ENCODE measurements at regions not wholly inside any gene's neighbourhood (a gene's known extent, or its start where the extent isn't known, plus 50 kb on each side); places are given as distances from the start of the nearest gene placed in this dataset.

DNA sequence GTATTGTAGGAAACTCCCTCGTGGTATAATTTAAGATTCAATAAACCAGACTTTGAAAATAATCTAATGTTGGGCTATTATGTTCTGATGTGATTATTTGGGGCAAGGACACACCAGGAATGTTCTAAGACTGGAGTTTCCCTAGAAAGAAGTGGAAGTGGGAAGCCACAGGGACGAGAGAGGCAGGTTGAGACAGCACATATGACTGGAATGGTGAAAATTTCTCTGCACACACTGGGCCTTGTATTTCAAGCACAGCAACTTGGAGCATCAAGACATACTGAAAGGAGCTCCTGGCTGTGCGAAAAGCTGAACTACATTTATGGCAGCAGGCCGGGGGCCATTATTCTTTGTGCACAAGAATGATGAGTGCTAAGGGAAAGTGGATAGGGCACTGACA, 98.2 kb downstream of the CETN3 start:
- Histone ChIP-seq H3F3A (ENCODE audit: insufficient read depth) (no peaks in the 10 kb centered on the region), H3K4me3 (no peak overlapping the region), H3K9me3 (ENCODE audit: low read depth) (no peaks in the 10 kb centered on the region), H3K9me2 (ENCODE audit: insufficient read depth) (no peaks in the 10 kb centered on the region), H3K36me3 (ENCODE audit: low read depth) (no peaks in the 10 kb centered on the region), H3K79me2 (ENCODE audit: insufficient read depth) (no peaks in the 10 kb centered on the region), H3K4me2 (ENCODE audit: unreplicated experiment) (no peak overlapping the region), H3K27me3 (replicated peaks; ENCODE audit: insufficient read depth) (no peaks in the 10 kb centered on the region), H4K20me1 (ENCODE audit: insufficient read depth) (no peaks in the 10 kb centered on the region), H3K9ac (no peak overlapping the region), H3K4me1 (ENCODE audit: insufficient read depth) (no peaks in the 10 kb centered on the region), H3K27ac (no peak overlapping the region), H2AFZ (no peak overlapping the region)
- no peak for TF ChIP-seq EZH2phosphoT487 (IDR thresholded peaks at IDR 0.05; ENCODE audit: insufficient read depth, low read depth)
- TF ChIP-seq EZH2 (IDR thresholded peaks at IDR 0.05; ENCODE audit: insufficient read depth, poor library complexity, severe bottlenecking): no peak
- no peak for DNase-seq
- in situ Hi-C loops (cut with MboI): no loop called here
- 21 to 22% methylated on average over 4 of the region's 4 CpGs for WGBS, 2 experiments (ENCODE audit: low coverage in 1 of 2, low lambda C conversion rate in 2 of 2, missing lambda C conversion rate in 2 of 2)

DNA sequence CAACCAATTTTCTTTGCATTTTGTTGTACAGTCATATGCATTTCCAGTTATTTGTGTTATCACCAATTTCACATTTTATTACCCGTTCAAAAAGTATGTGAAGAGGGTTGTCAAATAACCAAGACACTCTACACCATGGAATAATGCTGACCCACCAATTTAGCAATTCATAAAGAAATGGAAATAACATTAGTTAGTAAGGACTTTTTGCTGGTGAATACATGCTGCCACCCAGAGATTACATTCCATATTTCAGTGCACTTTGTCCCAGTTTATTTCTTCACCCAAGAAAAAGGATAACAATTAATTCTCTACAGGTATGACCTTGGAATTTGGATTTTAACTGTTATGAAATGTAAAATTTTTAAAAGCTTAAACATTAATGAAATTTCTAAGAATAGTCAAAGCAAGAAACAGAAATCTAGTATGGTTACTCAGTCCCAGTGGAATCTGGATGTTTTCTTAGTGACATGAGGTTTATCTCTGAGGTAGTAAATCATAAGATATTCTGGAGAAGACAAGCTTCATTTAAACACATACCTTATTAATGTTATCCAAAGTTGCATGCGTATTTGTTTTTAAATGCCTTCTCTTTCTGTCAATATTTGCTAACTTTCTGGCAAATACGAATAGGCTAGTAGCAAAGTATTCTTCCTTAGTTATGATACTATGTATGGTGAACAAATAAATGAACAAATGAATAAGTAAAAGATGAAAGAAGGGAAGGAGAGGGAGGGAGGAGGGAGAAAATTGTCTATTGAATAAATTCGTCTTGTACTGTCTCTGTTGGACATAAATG, 100.6 kb downstream of the CETN3 start:
- Histone ChIP-seq H3K27ac (no peak overlapping the region), H3K4me1 (ENCODE audit: insufficient read depth) (no peaks in the 10 kb centered on the region), H3K27me3 (replicated peaks; ENCODE audit: insufficient read depth) (no peaks in the 10 kb centered on the region), H4K20me1 (ENCODE audit: insufficient read depth) (no peaks in the 10 kb centered on the region), H3K9me3 (ENCODE audit: low read depth) (no peaks in the 10 kb centered on the region), H3K9me2 (ENCODE audit: insufficient read depth) (no peaks in the 10 kb centered on the region), H3K36me3 (ENCODE audit: low read depth) (no peaks in the 10 kb centered on the region), H3F3A (ENCODE audit: insufficient read depth) (no peaks in the 10 kb centered on the region), H2AFZ (no peak overlapping the region), H3K79me2 (ENCODE audit: insufficient read depth) (no peaks in the 10 kb centered on the region), H3K9ac (no peak overlapping the region), H3K4me3 (no peak overlapping the region), H3K4me2 (ENCODE audit: unreplicated experiment) (no peak overlapping the region)
- no peak for DNase-seq
- WGBS, 2 experiments (ENCODE audit: low coverage in 1 of 2, low lambda C conversion rate in 2 of 2, missing lambda C conversion rate in 2 of 2): 44 to 46% methylated on average over 4 of the region's 4 CpGs
- no peak for TF ChIP-seq EZH2phosphoT487 (IDR thresholded peaks at IDR 0.05; ENCODE audit: insufficient read depth, low read depth)
- no peak for TF ChIP-seq EZH2 (IDR thresholded peaks at IDR 0.05; ENCODE audit: insufficient read depth, poor library complexity, severe bottlenecking)
- in situ Hi-C loops (cut with MboI): no loop called here

DNA sequence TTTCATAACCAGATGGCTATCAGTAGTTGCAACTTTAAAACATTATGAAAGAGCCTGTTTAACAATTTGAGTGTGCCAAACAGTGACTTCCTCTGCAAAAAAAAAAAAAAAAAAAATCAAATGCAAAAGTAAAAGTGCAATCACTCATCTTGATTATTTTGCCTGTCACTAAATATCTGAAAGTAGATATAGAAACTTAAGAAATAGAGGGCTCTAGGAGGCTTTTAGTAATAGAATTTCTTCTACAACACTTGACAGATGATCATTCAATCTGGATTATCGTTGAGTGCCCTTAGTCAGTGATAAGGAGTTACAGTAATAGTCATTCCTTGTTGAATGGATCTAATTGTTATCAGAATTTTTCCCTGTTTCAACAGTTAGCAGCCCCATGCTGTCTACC, 101.8 kb downstream of the CETN3 start:
- H3K36me3 ChIP-seq (ENCODE audit: low read depth): no peaks in the 10 kb centered on the region
- H3K27me3 ChIP-seq (replicated peaks; ENCODE audit: insufficient read depth): no peaks in the 10 kb centered on the region
- H2AFZ ChIP-seq: no peak overlapping the region
- no peaks in the 10 kb centered on the region for H3K79me2 ChIP-seq (ENCODE audit: insufficient read depth)
- H3F3A ChIP-seq (ENCODE audit: insufficient read depth): no peaks in the 10 kb centered on the region
- H3K9me2 ChIP-seq (ENCODE audit: insufficient read depth): no peaks in the 10 kb centered on the region
- no peak for DNase-seq
- H3K4me3 ChIP-seq: no peak overlapping the region
- H3K9ac ChIP-seq: no peak overlapping the region
- in situ Hi-C loops (cut with MboI): no loop called here
- H3K4me2 ChIP-seq (ENCODE audit: unreplicated experiment): no peak overlapping the region
- no peak overlapping the region for H3K27ac ChIP-seq
- H3K4me1 ChIP-seq (ENCODE audit: insufficient read depth): no peaks in the 10 kb centered on the region
- no peak for TF ChIP-seq EZH2phosphoT487 (IDR thresholded peaks at IDR 0.05; ENCODE audit: insufficient read depth, low read depth)
- no peak for TF ChIP-seq EZH2 (IDR thresholded peaks at IDR 0.05; ENCODE audit: insufficient read depth, poor library complexity, severe bottlenecking)
- 47 to 50% methylated on average over 1 of the region's 1 CpG for WGBS, 2 experiments (ENCODE audit: low coverage in 1 of 2, low lambda C conversion rate in 2 of 2, missing lambda C conversion rate in 2 of 2)
- H4K20me1 ChIP-seq (ENCODE audit: insufficient read depth): no peaks in the 10 kb centered on the region
- H3K9me3 ChIP-seq (ENCODE audit: low read depth): no peaks in the 10 kb centered on the region

DNA sequence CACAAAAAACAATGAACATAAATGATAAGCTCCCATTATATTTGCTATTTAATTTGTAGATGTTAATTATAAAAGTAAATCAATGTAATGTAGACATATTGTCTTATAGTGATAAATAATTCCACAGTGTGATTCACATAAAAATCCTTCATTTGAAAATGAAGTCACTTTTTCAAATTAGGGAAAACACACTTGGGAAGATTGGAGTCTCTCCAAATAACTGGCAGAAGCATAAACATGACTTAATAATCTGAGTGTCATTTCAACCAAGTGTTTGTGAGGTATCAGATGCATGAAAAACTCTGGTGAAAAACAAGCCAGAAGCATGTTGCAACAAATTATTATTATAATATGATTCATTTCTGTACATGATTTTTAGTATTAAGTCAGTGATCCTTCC, 102.2 kb downstream of the CETN3 start:
- no peak overlapping the region for H3K9ac ChIP-seq
- no peaks in the 10 kb centered on the region for H3K79me2 ChIP-seq (ENCODE audit: insufficient read depth)
- H3F3A ChIP-seq (ENCODE audit: insufficient read depth): no peaks in the 10 kb centered on the region
- no peaks in the 10 kb centered on the region for H3K9me2 ChIP-seq (ENCODE audit: insufficient read depth)
- in situ Hi-C loops (cut with MboI): no loop called here
- no peaks in the 10 kb centered on the region for H3K27me3 ChIP-seq (replicated peaks; ENCODE audit: insufficient read depth)
- no peak for DNase-seq
- TF ChIP-seq EZH2 (IDR thresholded peaks at IDR 0.05; ENCODE audit: insufficient read depth, poor library complexity, severe bottlenecking): no peak
- no peak for TF ChIP-seq EZH2phosphoT487 (IDR thresholded peaks at IDR 0.05; ENCODE audit: insufficient read depth, low read depth)
- H3K36me3 ChIP-seq (ENCODE audit: low read depth): no peaks in the 10 kb centered on the region
- no peak overlapping the region for H3K4me2 ChIP-seq (ENCODE audit: unreplicated experiment)
- no peak overlapping the region for H3K4me3 ChIP-seq
- H3K9me3 ChIP-seq (ENCODE audit: low read depth): no peaks in the 10 kb centered on the region
- H3K27ac ChIP-seq: no peak overlapping the region
- no peak overlapping the region for H2AFZ ChIP-seq
- no peaks in the 10 kb centered on the region for H3K4me1 ChIP-seq (ENCODE audit: insufficient read depth)
- no peaks in the 10 kb centered on the region for H4K20me1 ChIP-seq (ENCODE audit: insufficient read depth)

DNA sequence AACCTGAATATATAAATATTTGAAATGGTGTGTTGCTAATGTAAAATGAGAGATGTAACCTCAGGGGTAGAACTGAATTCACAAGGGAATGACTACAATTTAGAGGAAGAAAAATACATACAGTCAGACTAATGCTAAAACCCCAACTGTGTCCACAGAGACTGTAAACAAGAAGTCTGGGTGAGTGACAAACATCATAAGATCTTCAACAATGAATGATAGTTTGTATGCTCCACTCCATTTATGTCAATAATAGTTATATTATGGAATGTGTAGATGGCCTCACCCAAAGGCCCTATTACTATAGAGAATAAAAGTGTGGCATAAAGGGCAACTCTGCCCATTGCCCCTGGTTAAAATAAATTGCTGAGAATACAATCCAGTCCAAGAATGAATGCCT, 102.9 kb downstream of the CETN3 start:
- Histone ChIP-seq H3F3A (ENCODE audit: insufficient read depth) (no peaks in the 10 kb centered on the region), H3K9me2 (ENCODE audit: insufficient read depth) (no peaks in the 10 kb centered on the region), H2AFZ (no peak overlapping the region), H3K27me3 (replicated peaks; ENCODE audit: insufficient read depth) (no peaks in the 10 kb centered on the region), H3K4me3 (no peak overlapping the region), H4K20me1 (ENCODE audit: insufficient read depth) (no peaks in the 10 kb centered on the region), H3K36me3 (ENCODE audit: low read depth) (no peaks in the 10 kb centered on the region), H3K79me2 (ENCODE audit: insufficient read depth) (no peaks in the 10 kb centered on the region), H3K9ac (no peak overlapping the region), H3K4me2 (ENCODE audit: unreplicated experiment) (no peak overlapping the region), H3K27ac (no peak overlapping the region), H3K9me3 (ENCODE audit: low read depth) (no peaks in the 10 kb centered on the region), H3K4me1 (ENCODE audit: insufficient read depth) (no peaks in the 10 kb centered on the region)
- in situ Hi-C loops (cut with MboI): no loop called here
- no peak for DNase-seq
- no peak for TF ChIP-seq EZH2phosphoT487 (IDR thresholded peaks at IDR 0.05; ENCODE audit: insufficient read depth, low read depth)
- TF ChIP-seq EZH2 (IDR thresholded peaks at IDR 0.05; ENCODE audit: insufficient read depth, poor library complexity, severe bottlenecking): no peak
